ENCODE measurements at regions not wholly inside any gene's neighbourhood (a gene's known extent, or its start where the extent isn't known, plus 50 kb on each side); places are given as distances from the start of the nearest gene placed in this dataset.

DNA sequence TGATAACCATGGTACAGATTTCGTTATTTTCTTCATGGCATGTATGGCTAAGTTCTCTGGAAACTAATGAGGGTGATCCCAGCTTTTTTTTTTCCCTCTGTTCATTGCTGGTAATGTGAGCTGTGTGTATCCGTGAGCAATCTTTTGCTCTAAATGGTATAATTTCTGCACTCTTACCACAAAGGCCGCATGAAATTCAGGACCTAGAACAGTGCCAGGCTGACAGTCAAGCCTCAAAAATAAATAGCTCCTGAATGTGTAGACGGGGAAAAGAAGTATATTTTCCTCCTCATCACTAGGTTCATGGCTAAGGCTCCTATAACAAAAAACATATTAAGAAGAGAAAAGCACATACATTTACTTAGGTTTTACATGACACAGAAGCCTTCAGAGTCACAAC is 140.2 kb upstream of the RMST start:
- H3K4me1 Mint-ChIP-seq (ENCODE audit: low read depth, unreplicated experiment) = no peaks in the 10 kb centered on the region
- Histone ChIP-seq H4K20me1 (ENCODE audit: insufficient read depth, low read length) (no peaks in the 10 kb centered on the region), H3K4me2 (ENCODE audit: low read length) (no peak overlapping the region), H3K27ac (ENCODE audit: low read depth, low read length) (no peak overlapping the region), H3K36me3 (ENCODE audit: insufficient read depth, low read length) (no peaks in the 10 kb centered on the region), H2AFZ (ENCODE audit: low read depth, low read length) (no peak overlapping the region), H3K9ac (ENCODE audit: low read length) (no peak overlapping the region), H3K4me1 (ENCODE audit: insufficient read depth, low read length) (no peaks in the 10 kb centered on the region), H3K27me3 (ENCODE audit: insufficient read depth, low read length) (no peaks in the 10 kb centered on the region), H3K9me3 (ENCODE audit: insufficient read depth, low read depth, low read length) (no peaks in the 10 kb centered on the region), H3K4me3 (ENCODE audit: insufficient read depth, low read depth, low read length) (no peak overlapping the region), H3K79me2 (ENCODE audit: insufficient read depth, low read length) (no peaks in the 10 kb centered on the region)
- no peak for DNase-seq (ENCODE audit: low read depth)
- H3K9me3 Mint-ChIP-seq (ENCODE audit: unreplicated experiment) = peaks cover 2% of the 10 kb centered on the region
- FAIRE-seq = no peak
- no peak overlapping the region for H3K4me3 Mint-ChIP-seq (ENCODE audit: unreplicated experiment)
- no peaks in the 10 kb centered on the region for H3K36me3 Mint-ChIP-seq (ENCODE audit: low read depth, unreplicated experiment)
- peaks cover 29% of the 10 kb centered on the region for H3K27me3 Mint-ChIP-seq (ENCODE audit: low read depth, unreplicated experiment)
- TF ChIP-seq, protein P1, sequence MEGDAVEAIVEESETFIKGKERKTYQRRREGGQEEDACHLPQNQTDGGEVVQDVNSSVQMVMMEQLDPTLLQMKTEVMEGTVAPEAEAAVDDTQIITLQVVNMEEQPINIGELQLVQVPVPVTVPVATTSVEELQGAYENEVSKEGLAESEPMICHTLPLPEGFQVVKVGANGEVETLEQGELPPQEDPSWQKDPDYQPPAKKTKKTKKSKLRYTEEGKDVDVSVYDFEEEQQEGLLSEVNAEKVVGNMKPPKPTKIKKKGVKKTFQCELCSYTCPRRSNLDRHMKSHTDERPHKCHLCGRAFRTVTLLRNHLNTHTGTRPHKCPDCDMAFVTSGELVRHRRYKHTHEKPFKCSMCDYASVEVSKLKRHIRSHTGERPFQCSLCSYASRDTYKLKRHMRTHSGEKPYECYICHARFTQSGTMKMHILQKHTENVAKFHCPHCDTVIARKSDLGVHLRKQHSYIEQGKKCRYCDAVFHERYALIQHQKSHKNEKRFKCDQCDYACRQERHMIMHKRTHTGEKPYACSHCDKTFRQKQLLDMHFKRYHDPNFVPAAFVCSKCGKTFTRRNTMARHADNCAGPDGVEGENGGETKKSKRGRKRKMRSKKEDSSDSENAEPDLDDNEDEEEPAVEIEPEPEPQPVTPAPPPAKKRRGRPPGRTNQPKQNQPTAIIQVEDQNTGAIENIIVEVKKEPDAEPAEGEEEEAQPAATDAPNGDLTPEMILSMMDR (IDR thresholded peaks at IDR 0.05; ENCODE audit: insufficient read depth, low read depth, low read length) = no peak
- TF ChIP-seq EZH2 (IDR thresholded peaks at IDR 0.05; ENCODE audit: insufficient read depth, low read length) = no peak
- no peak overlapping the region for H3K27ac Mint-ChIP-seq (ENCODE audit: unreplicated experiment)

DNA sequence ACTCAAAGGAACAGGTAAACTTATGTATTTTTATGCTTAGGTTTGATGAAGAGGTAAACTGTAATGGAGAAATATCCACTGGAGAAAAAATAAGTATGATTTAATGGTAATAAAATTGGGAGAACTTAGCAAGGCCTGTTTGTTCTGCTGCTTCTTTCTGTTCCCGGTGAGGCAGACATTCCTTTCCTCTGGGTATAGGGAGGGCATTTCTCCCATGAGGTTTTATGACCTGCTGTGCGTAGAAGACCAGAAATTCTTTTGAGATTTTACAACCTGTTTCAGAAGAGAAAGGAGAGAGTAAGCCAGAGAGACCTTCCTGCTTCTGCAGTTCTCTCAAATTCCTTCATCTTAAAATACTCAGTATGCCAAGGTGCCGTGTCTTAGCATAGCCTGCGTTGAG is 139.4 kb upstream of the RMST start:
- no peak overlapping the region for H2AFZ ChIP-seq (ENCODE audit: low read depth, low read length)
- Mint-ChIP-seq H3K4me1 (ENCODE audit: low read depth, unreplicated experiment) (no peaks in the 10 kb centered on the region), H3K4me3 (ENCODE audit: unreplicated experiment) (no peak overlapping the region), H3K27me3 (ENCODE audit: low read depth, unreplicated experiment) (peaks cover 29% of the 10 kb centered on the region), H3K36me3 (ENCODE audit: low read depth, unreplicated experiment) (no peaks in the 10 kb centered on the region), H3K27ac (ENCODE audit: unreplicated experiment) (no peak overlapping the region), H3K9me3 (ENCODE audit: unreplicated experiment) (peaks cover 2% of the 10 kb centered on the region)
- no peaks in the 10 kb centered on the region for H3K9me3 ChIP-seq (ENCODE audit: insufficient read depth, low read depth, low read length)
- H3K4me1 ChIP-seq (ENCODE audit: insufficient read depth, low read length) = no peaks in the 10 kb centered on the region
- no peaks in the 10 kb centered on the region for H4K20me1 ChIP-seq (ENCODE audit: insufficient read depth, low read length)
- H3K27ac ChIP-seq (ENCODE audit: low read depth, low read length) = no peak overlapping the region
- no peak overlapping the region for H3K4me3 ChIP-seq (ENCODE audit: insufficient read depth, low read depth, low read length)
- H3K79me2 ChIP-seq (ENCODE audit: insufficient read depth, low read length) = no peaks in the 10 kb centered on the region
- DNase-seq (ENCODE audit: low read depth) = no peak
- no peak for FAIRE-seq
- no peak for TF ChIP-seq EZH2 (IDR thresholded peaks at IDR 0.05; ENCODE audit: insufficient read depth, low read length)
- TF ChIP-seq, protein P1 (IDR thresholded peaks at IDR 0.05; ENCODE audit: insufficient read depth, low read depth, low read length) = no peak
- no peak overlapping the region for H3K9ac ChIP-seq (ENCODE audit: low read length)
- H3K27me3 ChIP-seq (ENCODE audit: insufficient read depth, low read length) = no peaks in the 10 kb centered on the region
- H3K4me2 ChIP-seq (ENCODE audit: low read length) = no peak overlapping the region
- no peaks in the 10 kb centered on the region for H3K36me3 ChIP-seq (ENCODE audit: insufficient read depth, low read length)

DNA sequence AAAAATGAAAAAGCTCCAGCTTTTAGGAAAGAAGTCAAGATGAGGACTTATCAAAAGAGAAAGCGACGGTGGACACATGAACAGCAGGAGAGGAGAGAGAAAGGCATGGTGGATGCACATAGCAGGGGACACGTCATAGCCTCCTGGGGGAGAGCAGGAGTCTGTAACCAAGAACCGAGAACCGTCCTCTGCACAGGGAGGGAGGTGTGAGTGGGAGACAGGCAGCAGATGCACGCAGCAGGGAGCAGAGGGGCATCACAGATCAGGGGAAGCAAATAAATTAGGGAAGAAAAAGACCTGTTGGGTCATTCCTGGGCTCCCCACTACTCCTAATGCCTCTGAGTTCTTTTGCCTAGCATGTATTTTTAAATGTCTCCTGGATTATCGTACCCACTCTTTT is 138.1 kb upstream of the RMST start:
- TF ChIP-seq, protein P1 (IDR thresholded peaks at IDR 0.05; ENCODE audit: insufficient read depth, low read depth, low read length) = no peak
- TF ChIP-seq EZH2 (IDR thresholded peaks at IDR 0.05; ENCODE audit: insufficient read depth, low read length) = no peak
- H3K27ac Mint-ChIP-seq (ENCODE audit: unreplicated experiment) = no peak overlapping the region
- no peaks in the 10 kb centered on the region for H3K27me3 ChIP-seq (ENCODE audit: insufficient read depth, low read length)
- peaks cover 35% of the 10 kb centered on the region for H3K27me3 Mint-ChIP-seq (ENCODE audit: low read depth, unreplicated experiment)
- no peak overlapping the region for H3K4me2 ChIP-seq (ENCODE audit: low read length)
- H2AFZ ChIP-seq (ENCODE audit: low read depth, low read length) = no peak overlapping the region
- H3K4me3 ChIP-seq (ENCODE audit: insufficient read depth, low read depth, low read length) = no peak overlapping the region
- H3K4me1 ChIP-seq (ENCODE audit: insufficient read depth, low read length) = no peaks in the 10 kb centered on the region
- no peaks in the 10 kb centered on the region for H3K9me3 Mint-ChIP-seq (ENCODE audit: unreplicated experiment)
- no peak overlapping the region for H3K4me3 Mint-ChIP-seq (ENCODE audit: unreplicated experiment)
- DNase-seq (ENCODE audit: low read depth) (no peak), FAIRE-seq (no peak)
- H3K36me3 Mint-ChIP-seq (ENCODE audit: low read depth, unreplicated experiment) = no peaks in the 10 kb centered on the region
- no peaks in the 10 kb centered on the region for H3K79me2 ChIP-seq (ENCODE audit: insufficient read depth, low read length)
- no peaks in the 10 kb centered on the region for H4K20me1 ChIP-seq (ENCODE audit: insufficient read depth, low read length)
- H3K9me3 ChIP-seq (ENCODE audit: insufficient read depth, low read depth, low read length) = no peaks in the 10 kb centered on the region
- no peak overlapping the region for H3K27ac ChIP-seq (ENCODE audit: low read depth, low read length)
- H3K36me3 ChIP-seq (ENCODE audit: insufficient read depth, low read length) = no peaks in the 10 kb centered on the region
- H3K4me1 Mint-ChIP-seq (ENCODE audit: low read depth, unreplicated experiment) = no peaks in the 10 kb centered on the region
- no peak overlapping the region for H3K9ac ChIP-seq (ENCODE audit: low read length)
